NB4 (cell line): ENCODE measurements at regions not wholly inside any gene's neighbourhood (a gene's known extent, or its start where the extent isn't known, plus 50 kb on each side); places are given as distances from the start of the nearest gene placed in this dataset.

ENCODE experiments used
- CTCF ChIP-seq: IDR thresholded peaks from one replicate; pipeline ENCODE4 v1.5.1; 2012; ENCODE audit warnings: low read depth, low read length
- MYC ChIP-seq: IDR thresholded peaks from 2 replicates; pipeline ENCODE4 v1.6.1; 2011; ENCODE audit warnings: low read depth, low read length

GRCh38 chr15:69579950-69580618, 127.5 kb downstream of the RPLP1 start:
- TF ChIP-seq CTCF = no peak
- no peak for TF ChIP-seq MYC
